Endothelial cell (in vitro differentiated cells): ENCODE measurements at regions not wholly inside any gene's neighbourhood (a gene's known extent, or its start where the extent isn't known, plus 50 kb on each side); places are given as distances from the start of the nearest gene placed in this dataset.

Experiments
- DNase-seq: peaks from one replicate; pipeline ENCODE4 v3.0.0; 2021; ENCODE audit warnings: low spot score
- H3K27ac Mint-ChIP-seq: one replicate; pipeline ENCODE4 v1.8.0; 2021; ENCODE audit warnings: mixed read lengths, inconsistent platforms; ENCODE audit not compliant: unreplicated experiment
- H3K27me3 Mint-ChIP-seq: one replicate; pipeline ENCODE4 v1.8.0; 2021; ENCODE audit warnings: mild to moderate bottlenecking, moderate library complexity, mixed read lengths, inconsistent platforms; ENCODE audit not compliant: unreplicated experiment
- H3K36me3 Mint-ChIP-seq: one replicate; pipeline ENCODE4 v1.8.0; 2021; ENCODE audit warnings: mild to moderate bottlenecking, low read depth, mixed read lengths, inconsistent platforms; ENCODE audit not compliant: unreplicated experiment
- H3K4me1 Mint-ChIP-seq: one replicate; pipeline ENCODE4 v1.8.0; 2021; ENCODE audit warnings: mild to moderate bottlenecking, mixed read lengths, inconsistent platforms; ENCODE audit not compliant: unreplicated experiment
- H3K4me3 Mint-ChIP-seq: one replicate; pipeline ENCODE4 v1.8.0; 2021; ENCODE audit warnings: mild to moderate bottlenecking, mixed read lengths, inconsistent platforms; ENCODE audit not compliant: unreplicated experiment
- H3K9me3 Mint-ChIP-seq: one replicate; pipeline ENCODE4 v1.8.0; 2021; ENCODE audit warnings: mixed read lengths, inconsistent platforms; ENCODE audit not compliant: unreplicated experiment
- CTCF ChIP-seq: fragments of 200-600 bp; sonication (generic); IDR thresholded peaks from one replicate; pipeline ENCODE4 v1.5.0; 2021; ENCODE audit warnings: antibody characterized with exemption; ENCODE audit not compliant: unreplicated experiment

GRCh38 chr6:141552463-141552862 lies 580.3 kb upstream of the GJE1 start:
- no peaks in the 10 kb centered on the region for H3K9me3 Mint-ChIP-seq
- no peak overlapping the region for H3K4me3 Mint-ChIP-seq
- no peaks in the 10 kb centered on the region for H3K4me1 Mint-ChIP-seq
- DNase-seq: no peak
- H3K36me3 Mint-ChIP-seq: no peaks in the 10 kb centered on the region
- H3K27me3 Mint-ChIP-seq: peaks cover 1% of the 10 kb centered on the region
- TF ChIP-seq CTCF: no peak
- no peak overlapping the region for H3K27ac Mint-ChIP-seq

GRCh38 chr6:141552031-141552430 lies 580.7 kb upstream of the GJE1 start:
- H3K27ac Mint-ChIP-seq: no peak overlapping the region
- no peaks in the 10 kb centered on the region for H3K9me3 Mint-ChIP-seq
- TF ChIP-seq CTCF: no peak
- H3K27me3 Mint-ChIP-seq: peaks cover 1% of the 10 kb centered on the region
- DNase-seq: no peak
- H3K4me1 Mint-ChIP-seq: no peaks in the 10 kb centered on the region
- H3K4me3 Mint-ChIP-seq: no peak overlapping the region
- H3K36me3 Mint-ChIP-seq: no peaks in the 10 kb centered on the region

GRCh38 chr6:141551318-141551717 lies 581.4 kb upstream of the GJE1 start:
- TF ChIP-seq CTCF: no peak
- Mint-ChIP-seq H3K4me3 (no peak overlapping the region), H3K9me3 (no peaks in the 10 kb centered on the region), H3K27me3 (peaks cover 1% of the 10 kb centered on the region), H3K4me1 (no peaks in the 10 kb centered on the region), H3K27ac (no peak overlapping the region), H3K36me3 (no peaks in the 10 kb centered on the region)
- no peak for DNase-seq

GRCh38 chr6:141550471-141550870 lies 582.3 kb upstream of the GJE1 start:
- Mint-ChIP-seq H3K27me3 (peaks cover 1% of the 10 kb centered on the region), H3K27ac (no peak overlapping the region), H3K9me3 (no peaks in the 10 kb centered on the region), H3K4me3 (no peak overlapping the region), H3K36me3 (no peaks in the 10 kb centered on the region), H3K4me1 (no peaks in the 10 kb centered on the region)
- TF ChIP-seq CTCF: no peak
- DNase-seq: no peak

- Mint-ChIP-seq H3K9me3 (no peaks in the 10 kb centered on the region), H3K4me1 (no peaks in the 10 kb centered on the region), H3K4me3 (no peak overlapping the region), H3K27me3 (peaks cover 1% of the 10 kb centered on the region), H3K36me3 (no peaks in the 10 kb centered on the region), H3K27ac (no peak overlapping the region)
- TF ChIP-seq CTCF: no peak
- DNase-seq: no peak
Measured at GRCh38 chr6:141548966-141549365, 583.8 kb upstream of the GJE1 start.
